ENCODE measurements at regions not wholly inside any gene's neighbourhood (a gene's known extent, or its start where the extent isn't known, plus 50 kb on each side); places are given as distances from the start of the nearest gene placed in this dataset.

GRCh38 chr6:51382847-51383246 is 564.2 kb downstream of the TFAP2B start:
- in situ Hi-C loops (cut with HindIII; ENCODE audit: low pct_unique_long_range_greater_than_20kb, low sequenced_read_pairs), result no loop called here
- no peak for DNase-seq (ENCODE audit: low read depth)

DNA sequence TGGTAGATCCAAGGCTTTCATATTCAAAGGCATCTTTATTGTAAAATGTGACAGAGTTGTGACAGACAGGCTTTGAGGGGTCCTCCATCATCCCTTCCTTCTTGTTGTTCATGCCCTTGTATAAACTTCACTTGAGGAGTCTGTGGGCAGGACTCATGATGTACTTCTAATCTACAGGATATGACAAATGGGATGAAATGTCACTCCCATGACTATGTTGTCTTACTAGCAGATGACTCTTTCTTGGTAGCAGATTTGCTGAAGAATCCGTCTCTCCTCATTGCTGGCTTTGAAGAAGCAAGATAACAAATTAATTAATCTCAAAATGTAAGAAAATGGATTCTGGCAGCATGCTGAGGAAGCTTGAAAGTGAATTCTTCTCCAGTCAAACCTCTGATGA is 566.1 kb downstream of the TFAP2B start:
- no peak for DNase-seq (ENCODE audit: low read depth)
- in situ Hi-C loops (cut with HindIII; ENCODE audit: low pct_unique_long_range_greater_than_20kb, low sequenced_read_pairs), result no loop called here

GRCh38 chr6:51386347-51386836 is 567.7 kb downstream of the TFAP2B start:
- in situ Hi-C loops (cut with HindIII; ENCODE audit: low pct_unique_long_range_greater_than_20kb, low sequenced_read_pairs), result no loop called here
- no peak for DNase-seq (ENCODE audit: low read depth)

DNA sequence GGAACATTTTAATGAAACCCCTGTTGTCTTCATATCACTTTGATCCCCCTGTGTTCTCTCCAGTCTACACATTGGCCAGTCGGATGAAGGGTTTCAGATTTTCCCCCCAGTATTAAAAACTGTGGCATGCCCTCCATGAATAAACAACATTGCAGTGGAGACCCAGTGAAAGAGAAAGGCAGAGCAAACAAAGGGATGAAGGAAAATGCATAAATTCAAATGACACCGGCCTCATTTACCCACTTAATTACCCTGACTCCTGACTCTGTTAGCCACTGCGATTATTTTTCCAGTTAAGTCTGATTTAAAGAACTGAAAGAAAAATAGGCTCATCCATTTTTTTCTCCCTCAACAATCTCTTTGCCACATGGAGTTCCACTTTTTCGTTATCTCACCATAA is 569.2 kb downstream of the TFAP2B start:
- in situ Hi-C loops (cut with HindIII; ENCODE audit: low pct_unique_long_range_greater_than_20kb, low sequenced_read_pairs), result no loop called here
- DNase-seq (ENCODE audit: low read depth), result no peak

DNA sequence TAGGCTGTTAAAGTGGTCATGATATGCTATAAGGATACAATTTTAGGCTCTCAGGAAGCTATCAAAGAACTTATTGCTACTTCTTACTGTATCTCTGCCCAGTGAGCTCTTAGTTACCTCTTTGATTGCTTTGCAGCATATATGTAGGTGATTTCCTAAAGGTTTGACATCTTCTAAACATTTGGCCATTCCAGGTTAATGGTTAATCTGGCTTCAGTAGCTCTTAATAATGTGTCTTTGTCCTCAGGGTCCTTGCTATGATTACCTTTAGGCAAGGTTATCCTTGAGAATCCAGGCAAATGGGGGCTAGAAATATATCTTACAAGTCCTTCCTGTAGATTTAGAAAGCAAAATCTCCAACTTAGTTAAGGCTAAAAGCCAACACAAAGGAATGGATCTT is 575.4 kb downstream of the TFAP2B start:
- no peak for DNase-seq (ENCODE audit: low read depth)

DNA sequence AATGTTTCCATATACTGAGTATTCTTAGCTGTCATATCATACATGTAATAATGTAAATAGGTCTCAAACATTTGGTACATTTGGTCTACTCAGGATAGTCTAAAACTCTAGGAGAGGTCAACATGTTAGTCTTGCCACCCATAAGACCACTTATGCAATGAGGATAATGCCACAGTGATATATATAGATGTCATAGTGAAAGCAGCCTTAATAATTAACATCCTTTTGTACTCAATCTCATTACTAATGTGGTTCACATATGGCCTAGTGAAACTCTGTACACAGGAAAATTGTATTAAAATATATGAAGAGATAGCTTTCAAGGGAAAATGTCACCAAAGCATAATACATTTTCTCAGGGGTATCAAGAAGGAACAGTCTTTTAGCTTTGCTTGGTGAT is 577.9 kb downstream of the TFAP2B start:
- no peak for DNase-seq (ENCODE audit: low read depth)
- in situ Hi-C loops (cut with HindIII; ENCODE audit: low pct_unique_long_range_greater_than_20kb, low sequenced_read_pairs), result no loop called here

More for the DNA sequence above, 575.4 kb downstream of the TFAP2B start:
- in situ Hi-C loops (cut with HindIII; ENCODE audit: low pct_unique_long_range_greater_than_20kb, low sequenced_read_pairs), result no loop called here

DNA sequence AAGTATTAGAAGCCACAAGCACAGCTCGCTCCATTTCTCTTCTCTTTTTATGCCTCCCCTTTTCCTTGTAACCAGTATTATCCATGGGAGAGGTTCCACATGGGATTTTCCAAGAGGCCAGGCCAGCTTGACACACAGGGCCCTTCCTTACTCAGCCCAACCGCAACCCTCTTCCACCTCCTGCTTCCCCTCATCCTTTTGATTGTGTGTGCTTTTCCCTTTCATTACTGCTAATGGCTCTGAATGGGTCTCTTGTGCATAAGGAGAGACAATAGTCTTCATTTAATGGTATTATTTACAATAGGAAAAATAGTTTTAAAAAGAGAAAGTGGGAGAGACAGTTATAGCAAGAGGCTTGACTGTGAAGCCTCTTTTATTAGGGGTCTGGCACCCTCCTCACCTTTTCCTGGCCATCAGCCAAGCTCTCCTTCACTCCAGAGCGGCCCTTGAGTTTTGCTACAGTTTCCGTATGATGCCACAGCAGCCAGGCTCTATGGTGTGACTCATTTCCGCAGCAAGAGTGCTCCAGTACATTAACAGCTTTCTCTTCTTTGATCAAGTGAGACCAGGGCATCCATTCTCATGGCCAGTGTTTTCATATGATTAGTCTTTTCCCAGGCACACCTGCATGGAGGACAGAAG is 579.5 kb downstream of the TFAP2B start:
- peak; percentile 35 for DNase-seq (ENCODE audit: low read depth)
- in situ Hi-C loops (cut with HindIII; ENCODE audit: low pct_unique_long_range_greater_than_20kb, low sequenced_read_pairs), result no loop called here

DNA sequence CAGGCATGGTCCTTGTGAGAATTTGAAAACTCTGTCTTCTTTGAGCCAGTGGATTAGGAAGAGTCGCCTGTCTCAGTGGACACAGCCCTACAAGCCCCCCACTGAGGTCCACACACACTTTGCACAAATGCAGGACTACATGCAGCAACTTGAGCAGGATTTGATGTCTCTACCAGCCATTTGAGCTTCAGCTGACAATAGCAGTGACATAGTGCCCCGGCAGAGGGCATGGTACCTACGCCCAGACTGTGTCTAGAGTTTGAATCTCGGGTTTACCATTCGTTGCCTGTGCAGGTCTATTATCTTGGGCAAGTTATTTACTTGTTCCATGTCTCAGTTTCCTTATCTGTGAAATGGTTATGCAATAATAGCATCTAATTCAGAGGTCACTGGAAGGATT is 580.1 kb downstream of the TFAP2B start:
- in situ Hi-C loops (cut with HindIII; ENCODE audit: low pct_unique_long_range_greater_than_20kb, low sequenced_read_pairs), result no loop called here
- no peak for DNase-seq (ENCODE audit: low read depth)

DNA sequence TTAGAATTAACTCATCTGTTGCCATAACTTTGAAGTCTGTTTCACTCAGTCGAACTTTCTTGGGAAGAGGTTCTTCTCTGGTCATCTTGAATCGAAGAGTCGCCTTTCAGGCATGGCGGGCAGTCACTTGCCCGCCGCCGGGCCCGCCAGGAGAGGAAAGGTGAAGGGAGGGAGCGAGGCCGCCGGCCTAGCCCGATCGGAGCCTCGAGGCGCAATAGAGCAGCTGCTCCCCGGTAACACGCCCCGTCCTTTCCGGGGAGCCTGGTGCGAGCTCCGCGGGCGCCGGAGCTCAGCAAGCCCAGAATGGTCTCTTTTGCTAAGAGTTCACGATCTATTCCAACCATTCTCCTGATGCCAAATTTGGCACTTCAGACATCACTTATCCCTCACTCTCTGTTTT is 591.8 kb downstream of the TFAP2B start:
- DNase-seq (ENCODE audit: low read depth), result no peak
- in situ Hi-C loops (cut with HindIII; ENCODE audit: low pct_unique_long_range_greater_than_20kb, low sequenced_read_pairs), result no loop called here

DNA sequence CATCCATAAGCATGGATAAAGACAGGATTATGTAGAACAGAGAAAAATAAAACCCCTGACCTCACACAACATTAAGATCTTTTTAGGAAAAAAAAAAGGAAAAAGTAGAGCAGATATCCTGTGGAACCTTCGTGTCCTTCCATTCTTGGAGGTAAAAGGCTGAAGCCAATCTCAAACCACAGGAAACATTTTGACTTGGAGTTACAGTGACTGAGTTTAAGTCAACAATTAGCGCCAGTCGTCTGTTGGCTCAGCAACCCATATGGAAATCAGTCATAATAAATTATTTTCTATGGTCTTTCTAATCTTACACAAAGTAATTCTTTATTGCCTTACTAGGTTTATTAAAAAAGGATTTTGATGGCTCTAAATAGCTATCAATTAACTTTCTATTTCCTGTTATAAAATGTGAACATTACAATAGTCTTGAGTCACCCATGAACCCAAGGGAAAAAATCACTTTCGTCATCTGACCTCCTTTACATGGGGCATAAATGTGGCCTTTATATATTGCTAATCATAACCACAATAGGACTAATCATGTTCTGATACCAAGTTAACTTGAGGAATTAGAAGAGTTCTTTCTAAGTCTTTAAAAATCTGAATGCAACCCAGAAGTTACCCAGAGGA is 592.9 kb downstream of the TFAP2B start:
- DNase-seq (ENCODE audit: low read depth), result no peak
- in situ Hi-C loops (cut with HindIII; ENCODE audit: low pct_unique_long_range_greater_than_20kb, low sequenced_read_pairs), result no loop called here

DNA sequence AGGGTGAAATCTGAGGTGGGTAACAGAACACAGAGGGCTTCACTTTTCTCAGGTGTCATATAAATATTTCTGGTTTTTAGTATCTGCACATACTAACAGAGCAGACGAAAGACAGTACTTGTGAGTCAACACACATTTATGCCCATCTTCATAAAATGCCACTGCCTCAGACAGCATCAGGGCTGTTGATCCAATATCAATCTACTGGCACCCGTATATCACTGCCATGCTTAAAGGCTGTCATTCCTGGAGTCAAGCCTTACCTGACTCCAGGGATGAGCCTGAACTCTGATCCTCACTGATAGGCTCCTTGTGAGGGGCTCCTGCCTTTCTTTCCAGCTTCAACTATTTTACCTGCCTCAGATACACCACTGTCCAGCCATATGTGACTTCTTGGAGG is 595.7 kb downstream of the TFAP2B start:
- in situ Hi-C loops (cut with HindIII; ENCODE audit: low pct_unique_long_range_greater_than_20kb, low sequenced_read_pairs), result no loop called here
- no peak for DNase-seq (ENCODE audit: low read depth)

DNA sequence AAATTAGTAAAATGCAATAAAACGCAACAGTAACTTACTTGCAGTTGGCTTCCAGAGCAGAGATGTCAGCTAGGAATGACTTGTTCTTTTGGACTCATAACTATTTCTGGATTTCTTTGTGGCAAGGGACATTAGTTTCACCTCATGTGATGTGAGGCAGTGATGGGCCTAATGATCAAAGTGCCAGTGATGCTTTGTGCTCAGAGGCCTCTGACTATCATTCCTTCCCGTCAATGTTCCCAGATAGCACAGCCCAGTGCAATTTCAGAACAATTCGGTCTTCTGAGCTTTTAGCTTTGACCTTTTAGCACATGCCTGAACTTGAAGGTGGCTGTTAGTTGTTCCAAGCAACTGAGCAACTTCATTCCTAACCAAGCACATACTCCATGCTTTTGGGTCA is 596.8 kb downstream of the TFAP2B start:
- DNase-seq (ENCODE audit: low read depth), result no peak

GRCh38 chr6:51429017-51429712 is 610.5 kb downstream of the TFAP2B start:
- DNase-seq (ENCODE audit: low read depth), result no peak
- in situ Hi-C loops (cut with HindIII; ENCODE audit: low pct_unique_long_range_greater_than_20kb, low sequenced_read_pairs), result no loop called here

More for the DNA sequence above, 596.8 kb downstream of the TFAP2B start:
- in situ Hi-C loops (cut with HindIII; ENCODE audit: low pct_unique_long_range_greater_than_20kb, low sequenced_read_pairs), result no loop called here

GRCh38 chr6:51430589-51430988 is 611.9 kb downstream of the TFAP2B start:
- in situ Hi-C loops (cut with HindIII; ENCODE audit: low pct_unique_long_range_greater_than_20kb, low sequenced_read_pairs), result no loop called here
- DNase-seq (ENCODE audit: low read depth), result no peak

DNA sequence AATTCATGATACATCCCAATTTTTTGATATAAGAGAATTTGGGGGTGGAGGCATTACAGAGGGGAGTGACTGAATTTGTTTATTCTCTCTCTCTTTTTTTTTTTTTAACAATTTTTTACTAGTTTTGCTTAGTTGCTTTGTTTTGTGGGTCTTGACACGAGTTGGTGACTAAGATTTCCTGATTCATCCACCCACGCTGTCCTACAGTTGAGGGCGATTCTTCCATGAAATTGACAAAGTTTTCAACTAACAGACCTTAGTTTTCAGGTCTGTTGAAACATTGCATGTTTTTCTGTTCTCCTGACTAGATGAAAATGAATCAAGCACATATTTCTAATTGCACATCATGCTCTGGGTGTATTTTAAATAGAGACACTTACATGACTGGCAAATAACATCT is 613.8 kb downstream of the TFAP2B start:
- DNase-seq (ENCODE audit: low read depth), result no peak
- in situ Hi-C loops (cut with HindIII; ENCODE audit: low pct_unique_long_range_greater_than_20kb, low sequenced_read_pairs), result no loop called here

DNA sequence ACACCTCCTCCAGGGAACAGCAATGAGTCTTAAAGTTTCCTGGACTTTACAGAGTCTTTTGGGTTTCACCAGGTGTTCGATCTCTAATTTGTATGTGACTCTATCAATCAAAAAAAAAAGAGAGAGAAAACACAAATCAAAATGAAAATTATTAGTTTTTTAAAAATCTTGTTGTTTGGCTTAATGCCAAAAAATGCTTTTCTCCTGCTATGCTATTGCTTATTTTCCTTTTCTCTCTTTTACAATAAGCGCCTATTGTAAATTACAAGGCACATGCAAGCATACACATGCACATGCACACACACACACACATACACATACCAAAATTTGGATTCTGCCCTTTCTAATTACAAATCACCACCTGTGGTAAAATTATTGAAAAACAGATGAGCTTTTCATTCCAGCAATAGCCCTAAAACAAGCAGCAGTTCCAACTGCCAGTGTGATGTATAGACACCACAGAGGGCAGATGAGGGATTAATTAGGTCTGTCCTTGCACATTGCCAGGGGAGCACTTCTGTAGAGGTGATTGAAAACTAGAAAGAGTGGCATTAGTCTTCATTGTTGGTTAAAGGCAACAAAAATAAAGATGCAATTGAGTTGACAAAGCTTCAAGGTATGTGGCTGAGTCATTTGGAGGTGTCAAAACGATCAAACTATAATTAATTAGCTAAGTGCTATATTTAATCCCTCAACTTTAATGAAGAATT is 631.7 kb downstream of the TFAP2B start:
- DNase-seq (ENCODE audit: low read depth), result no peak
- in situ Hi-C loops (cut with HindIII; ENCODE audit: low pct_unique_long_range_greater_than_20kb, low sequenced_read_pairs), result no loop called here

DNA sequence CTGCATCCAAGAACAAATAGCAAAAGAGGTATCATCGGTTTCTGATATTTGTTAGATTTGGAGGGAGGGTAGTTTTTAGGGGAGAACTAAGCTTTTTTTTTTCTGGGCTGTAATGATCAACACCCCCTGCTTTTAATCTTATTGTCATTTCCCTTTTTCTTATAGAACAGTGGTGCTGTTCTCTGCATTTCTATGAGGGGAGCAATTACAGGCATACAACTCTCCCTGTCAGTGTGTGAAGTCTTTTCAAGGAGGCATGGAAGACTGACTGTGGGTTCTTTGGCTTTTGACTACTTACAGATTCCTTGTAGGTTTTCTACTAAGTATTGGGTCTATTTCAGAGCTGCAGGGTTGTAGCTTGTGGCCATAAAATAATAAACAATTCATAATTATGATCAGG is 632.3 kb downstream of the TFAP2B start:
- in situ Hi-C loops (cut with HindIII; ENCODE audit: low pct_unique_long_range_greater_than_20kb, low sequenced_read_pairs), result no loop called here

GRCh38 chr6:51456282-51456681 is 631.1 kb downstream of the PKHD1 start:
- in situ Hi-C loops (cut with HindIII; ENCODE audit: low pct_unique_long_range_greater_than_20kb, low sequenced_read_pairs), result no loop called here
- no peak for DNase-seq (ENCODE audit: low read depth)

More for the DNA sequence above, 632.3 kb downstream of the TFAP2B start:
- DNase-seq (ENCODE audit: low read depth), result no peak

DNA sequence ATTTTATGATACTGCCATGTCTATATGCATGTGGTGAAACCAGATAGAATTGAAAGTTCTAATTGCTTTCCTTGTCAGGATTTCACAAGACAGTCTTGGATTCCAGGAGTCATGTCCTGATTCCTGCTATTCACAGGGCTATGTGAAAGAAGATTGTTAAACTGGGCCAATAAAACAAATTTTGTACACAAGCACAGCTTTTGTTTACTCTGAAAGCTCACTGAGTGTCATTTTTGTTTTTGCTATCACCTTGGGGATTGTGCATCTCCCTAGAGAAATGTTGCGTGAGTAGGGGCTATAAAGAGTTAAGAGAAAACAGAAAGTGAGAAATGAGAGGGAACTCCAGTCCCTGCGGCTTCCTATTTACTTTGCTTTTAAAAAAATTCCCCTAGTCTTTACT is 627.5 kb downstream of the PKHD1 start:
- in situ Hi-C loops (cut with HindIII; ENCODE audit: low pct_unique_long_range_greater_than_20kb, low sequenced_read_pairs), result no loop called here
- DNase-seq (ENCODE audit: low read depth), result no peak

Data from Caki2 (cell line).